Upper lobe of left lung (tissue), 4 donors: ENCODE measurements at regions not wholly inside any gene's neighbourhood (a gene's known extent, or its start where the extent isn't known, plus 50 kb on each side); places are given as distances from the start of the nearest gene placed in this dataset.

Experiments
- CTCF ChIP-seq, 6 experiments: fragments of 450-650 bp in 4 of 6; fragments of 200-600 bp in 2 of 6; sonication (generic) in 2 of 6; IDR thresholded peaks; one replicate each; pipeline ENCODE4 v1.5.1; 2016 to 2019; ENCODE audit warnings: antibody characterized with exemption in 6 of 6
- EP300 ChIP-seq, 4 donors: sonication (generic); formaldehyde crosslinking; IDR thresholded peaks; one replicate each; pipeline ENCODE4 v1.5.1; 2017; ENCODE audit warnings: antibody characterized with exemption in 4 of 4, control low read depth in 2 of 4
- POLR2A ChIP-seq, 4 donors: fragments of 450-650 bp; IDR thresholded peaks; one replicate each; pipeline ENCODE4 v1.5.1; 2016 to 2017; ENCODE audit warnings: antibody characterized with exemption in 4 of 4, mild to moderate bottlenecking in 2 of 4
- POLR2AphosphoS5 ChIP-seq, 2 donors: sonication (generic); formaldehyde crosslinking; IDR thresholded peaks; one replicate each; pipeline ENCODE4 v1.5.1; 2017; ENCODE audit warnings: antibody characterized with exemption in 2 of 2

- TF ChIP-seq CTCF (IDR thresholded peaks at IDR 0.05): no peak
- TF ChIP-seq POLR2AphosphoS5 (IDR thresholded peaks at IDR 0.05): no peak
- TF ChIP-seq EP300 (IDR thresholded peaks at IDR 0.05): no peak
- no peak for TF ChIP-seq POLR2A (IDR thresholded peaks at IDR 0.05)
Measured at GRCh38 chr1:37424523-37424922, 49.9 kb upstream of the ZC3H12A start.
